NCI-H187 treated with DMSO at 0.1 percent for 48 hours (cell line): ENCODE measurements at regions not wholly inside any gene's neighbourhood (a gene's known extent, or its start where the extent isn't known, plus 50 kb on each side); places are given as distances from the start of the nearest gene placed in this dataset.
A peak's percentile ranks its signal among the peaks of the same experiment; 100 is the strongest.

ENCODE experiments used
- DNase-seq: peaks from one replicate; lab custom pipeline; 2025; lab: John Stamatoyannopoulos, UW

GRCh38 chr5:92504346-92504745 is 1076.7 kb downstream of the NR2F1-AS1 start:
- no peak for DNase-seq

DNA sequence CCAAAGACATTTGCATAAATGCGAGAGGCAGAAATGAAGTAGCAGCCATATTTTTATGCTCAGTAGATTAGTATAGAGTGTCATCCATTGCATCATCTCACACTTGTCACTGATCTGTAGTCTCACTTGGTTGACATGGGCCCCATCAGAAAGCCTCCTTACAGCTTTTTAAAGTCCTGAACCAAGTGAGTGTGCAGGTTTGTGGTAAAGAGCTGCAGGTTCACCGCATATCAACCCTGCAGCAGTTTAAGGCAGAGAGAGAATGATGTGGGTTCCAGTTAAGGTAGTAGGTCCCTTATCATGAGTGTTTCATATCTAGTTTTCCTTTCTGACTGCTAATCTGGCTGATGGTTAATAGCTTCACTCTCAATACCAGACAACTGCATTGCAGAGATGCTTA is 1080.3 kb downstream of the NR2F1-AS1 start:
- DNase-seq, result no peak

- no peak for DNase-seq
Observed at GRCh38 chr5:92496545-92496944, 1084.5 kb downstream of the NR2F1-AS1 start.

GRCh38 chr5:92494508-92494907 is 1086.5 kb downstream of the NR2F1-AS1 start:
- DNase-seq, result no peak

DNA sequence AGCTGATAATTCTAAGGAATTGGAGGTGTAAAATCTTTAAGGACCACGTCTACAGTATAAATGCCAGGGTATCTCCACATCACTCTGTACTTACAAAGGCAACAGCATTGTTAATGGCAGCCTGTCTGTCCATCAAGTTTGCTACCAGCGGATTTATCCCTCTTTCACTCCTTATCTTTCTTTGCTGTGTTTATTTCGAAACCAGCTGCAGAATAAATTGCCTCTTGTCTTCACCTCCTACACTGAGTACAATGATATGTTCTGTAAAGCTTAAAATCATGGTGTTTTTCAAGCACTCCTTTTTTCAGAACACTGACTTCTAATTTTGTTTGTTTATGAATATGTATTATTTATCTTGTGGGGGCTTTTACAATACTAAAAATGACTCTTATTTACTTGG is 1088.1 kb downstream of the NR2F1-AS1 start:
- DNase-seq, result no peak

DNA sequence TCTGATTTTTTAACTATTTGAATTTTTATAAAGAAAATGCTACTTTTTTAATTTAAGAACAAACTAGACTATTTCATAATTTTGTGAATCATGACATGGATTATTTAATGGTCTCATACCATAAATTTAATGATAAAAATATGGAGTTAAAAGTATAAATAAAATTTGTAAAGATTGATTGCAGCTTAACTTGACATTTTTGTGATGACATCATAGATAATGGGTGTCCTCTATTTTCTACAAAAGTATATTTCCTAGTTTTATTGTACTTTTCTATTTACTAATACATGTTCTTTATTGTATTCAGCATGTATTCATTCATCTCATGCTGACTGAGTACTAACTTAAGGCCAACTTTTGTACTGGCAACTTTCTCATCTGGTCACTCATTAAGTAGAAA is 1096.5 kb downstream of the NR2F1-AS1 start:
- no peak for DNase-seq

DNA sequence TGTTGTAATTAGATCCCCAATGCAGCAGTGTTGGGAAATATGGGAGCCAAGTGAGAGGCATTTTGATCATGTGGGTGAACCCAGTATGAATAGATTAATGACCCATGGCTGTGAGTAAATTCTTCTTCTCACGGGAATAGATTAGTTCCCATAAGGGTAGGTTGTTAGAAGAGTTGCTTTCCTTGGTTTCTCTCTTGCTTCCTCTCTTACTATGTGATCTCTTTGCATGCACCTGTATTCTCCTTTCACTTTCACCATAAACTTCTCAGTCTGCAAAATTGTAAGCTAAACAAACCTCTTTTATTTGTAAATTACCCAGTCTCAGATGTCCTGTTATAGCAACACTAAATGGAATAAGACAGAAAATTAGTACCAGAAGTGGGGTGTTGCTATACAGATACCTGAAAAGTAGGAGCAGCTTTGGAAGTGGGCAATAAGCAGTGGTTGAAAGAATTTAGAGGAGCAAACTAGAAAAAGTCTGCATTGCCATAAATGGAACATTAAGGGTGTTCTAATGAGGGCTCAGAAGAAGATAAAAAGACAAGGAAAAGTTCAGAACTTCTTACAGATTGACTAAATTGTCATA is 1090.0 kb upstream of the ARRDC3 start:
- no peak for DNase-seq

- no peak for DNase-seq
Observed at GRCh38 chr5:92471861-92472260, 1088.7 kb upstream of the ARRDC3 start.

DNA sequence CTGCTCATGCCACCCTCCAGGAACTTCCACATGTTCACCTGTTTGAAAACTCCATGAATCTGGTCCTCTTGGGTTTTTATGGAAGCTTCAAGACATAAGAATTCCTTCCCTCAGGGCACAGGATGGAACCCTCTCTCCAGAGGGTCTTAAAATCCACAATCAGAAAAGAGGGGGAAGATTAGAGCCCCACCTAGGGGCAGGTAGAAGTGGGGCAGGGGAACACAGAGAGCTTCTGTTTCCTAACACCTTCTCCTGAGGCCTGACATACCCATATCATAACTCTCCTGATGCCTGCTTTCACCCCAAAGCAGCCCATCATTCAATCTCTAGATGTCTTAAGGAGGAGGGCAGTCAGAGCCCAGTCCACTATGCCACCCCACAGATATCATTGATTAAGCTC is 1087.7 kb upstream of the ARRDC3 start:
- DNase-seq, result no peak

- DNase-seq, result peak; percentile 23
Observed at GRCh38 chr5:92468295-92468694, 1085.2 kb upstream of the ARRDC3 start.

DNA sequence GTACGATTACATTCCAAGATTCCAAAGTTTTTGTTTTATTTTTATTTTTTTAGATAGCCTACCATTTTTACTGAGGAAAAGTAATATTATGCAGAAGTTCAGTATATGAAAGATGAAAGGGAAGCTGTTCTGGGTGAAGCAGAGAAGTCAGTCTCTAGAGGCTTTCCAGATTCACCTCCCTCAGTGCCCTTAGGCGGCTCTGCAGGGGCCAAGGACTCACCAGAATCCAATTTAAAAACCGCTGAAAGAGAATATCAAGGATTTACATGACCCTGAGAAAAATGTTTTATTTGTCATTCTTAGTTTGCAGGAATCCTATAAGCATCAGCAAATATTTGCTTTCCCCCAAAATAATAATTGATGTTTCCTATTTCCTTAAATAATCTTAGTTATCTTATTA is 1084.6 kb upstream of the ARRDC3 start:
- no peak for DNase-seq

GRCh38 chr5:92460505-92460904 is 1077.4 kb upstream of the ARRDC3 start:
- no peak for DNase-seq

DNA sequence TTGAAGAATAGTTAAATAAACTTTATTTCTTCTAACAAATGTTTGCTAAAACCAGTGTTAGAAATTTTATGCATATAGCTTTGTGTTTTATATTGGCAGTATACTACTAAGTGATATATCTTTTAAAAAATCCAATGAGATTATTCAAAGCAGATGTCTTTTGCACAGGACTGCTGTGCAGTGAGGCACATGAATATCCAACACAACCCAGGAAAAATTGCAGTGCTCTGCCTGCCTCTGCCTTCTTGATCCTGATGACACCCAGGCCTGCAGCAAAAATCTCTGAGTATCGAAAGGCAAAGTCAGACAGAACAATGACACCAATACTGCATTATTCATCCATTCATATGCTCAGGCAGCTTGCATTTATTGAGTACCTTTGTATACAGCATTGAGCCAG is 1076.5 kb upstream of the ARRDC3 start:
- DNase-seq, result no peak

DNA sequence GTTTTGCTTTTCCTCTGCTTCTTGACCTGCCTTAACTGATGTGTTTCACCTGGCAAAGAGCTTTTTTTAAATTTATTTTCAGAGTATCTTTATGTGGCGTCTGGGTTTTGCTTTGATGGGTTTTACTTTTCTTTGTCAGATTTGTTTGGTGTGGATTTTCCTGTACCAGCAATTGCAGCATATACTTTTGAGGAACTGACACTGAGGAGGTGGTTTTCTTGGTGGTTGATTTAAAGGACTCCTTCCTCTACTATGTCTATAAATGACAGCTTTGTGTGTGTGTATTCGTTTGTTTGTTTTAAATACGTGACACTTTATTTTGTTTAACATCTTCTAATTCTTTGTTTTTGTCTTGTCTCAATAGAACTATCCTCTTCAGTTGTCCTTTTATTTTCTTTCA is 1071.9 kb upstream of the ARRDC3 start:
- no peak for DNase-seq

DNA sequence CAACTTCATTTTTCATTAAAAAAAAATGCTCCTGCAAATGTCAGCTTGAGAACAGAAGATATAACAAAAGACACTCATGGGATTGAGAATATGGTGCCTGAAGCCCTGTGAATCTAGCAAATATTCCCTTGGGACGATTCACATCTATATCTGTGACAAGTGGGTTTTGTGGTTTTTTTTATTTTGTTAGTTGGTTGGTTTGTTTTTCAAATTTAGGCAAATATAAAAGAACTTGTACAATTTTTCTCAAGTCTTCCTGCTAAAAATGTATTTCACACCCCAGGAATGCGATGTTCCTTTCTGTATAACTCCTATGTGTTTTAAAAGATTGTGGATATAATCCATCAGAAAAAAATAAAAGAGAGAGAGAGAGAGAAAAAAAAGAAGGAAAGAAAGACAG is 1061.8 kb upstream of the ARRDC3 start:
- DNase-seq, result no peak

GRCh38 chr5:92435781-92436180 is 1052.7 kb upstream of the ARRDC3 start:
- no peak for DNase-seq

DNA sequence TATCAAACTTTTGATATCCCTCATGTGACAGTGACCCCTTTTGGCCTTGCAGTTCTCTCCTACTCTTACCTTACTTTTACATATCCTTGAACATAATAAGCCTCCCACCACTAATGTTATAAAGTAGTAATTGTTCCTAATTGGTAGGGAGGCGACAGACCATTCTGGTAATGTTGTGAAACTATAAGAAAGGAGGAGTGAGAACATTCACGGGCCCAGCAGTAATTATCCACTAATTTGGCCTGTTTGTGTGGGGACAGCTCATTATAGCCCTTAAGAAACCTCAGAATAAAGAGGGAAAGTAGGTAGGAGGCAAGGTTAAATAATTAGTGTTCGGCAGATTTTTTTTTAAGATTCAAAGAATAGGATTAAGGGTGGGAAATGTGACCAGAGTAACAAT is 1046.5 kb upstream of the ARRDC3 start:
- DNase-seq, result no peak

GRCh38 chr5:92428415-92428814 is 1045.3 kb upstream of the ARRDC3 start:
- no peak for DNase-seq

GRCh38 chr5:92424785-92425426 is 1041.8 kb upstream of the ARRDC3 start:
- no peak for DNase-seq

DNA sequence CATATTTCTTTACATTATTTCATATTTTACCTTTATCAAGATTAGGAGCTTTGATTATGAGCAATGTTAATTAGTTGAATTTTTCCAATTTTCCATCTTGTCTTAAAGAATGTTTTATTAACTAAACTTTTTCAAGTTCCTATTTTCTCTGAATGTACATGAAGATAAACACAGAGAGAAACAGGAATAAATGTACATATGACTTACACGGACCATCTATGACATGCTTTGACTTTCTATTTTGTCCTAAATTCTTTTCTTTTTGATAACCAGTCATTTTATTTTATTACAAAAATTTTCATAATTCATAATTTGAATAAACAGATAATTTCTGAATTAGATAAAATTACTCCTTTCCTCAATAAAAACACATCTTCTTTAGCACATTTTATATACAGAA is 1038.8 kb upstream of the ARRDC3 start:
- no peak for DNase-seq

DNA sequence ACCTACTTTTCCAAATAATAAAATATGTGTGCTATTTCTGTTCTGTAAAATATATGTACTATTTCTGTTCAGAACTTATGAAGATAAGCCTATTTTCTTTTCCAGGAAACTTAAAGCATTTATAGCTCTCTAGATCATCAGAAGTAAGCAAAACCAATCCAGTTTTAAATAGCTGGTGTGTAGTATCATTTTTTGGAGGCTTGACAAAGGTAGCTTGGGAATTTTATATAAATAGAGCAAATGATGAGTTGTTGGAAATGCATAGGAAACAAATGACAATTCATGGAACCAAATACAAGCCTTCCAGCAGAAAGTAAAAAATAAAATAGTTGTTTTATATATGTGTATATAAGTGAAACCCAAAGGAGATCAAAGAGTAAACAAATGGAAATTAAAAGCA is 1038.1 kb upstream of the ARRDC3 start:
- no peak for DNase-seq

DNA sequence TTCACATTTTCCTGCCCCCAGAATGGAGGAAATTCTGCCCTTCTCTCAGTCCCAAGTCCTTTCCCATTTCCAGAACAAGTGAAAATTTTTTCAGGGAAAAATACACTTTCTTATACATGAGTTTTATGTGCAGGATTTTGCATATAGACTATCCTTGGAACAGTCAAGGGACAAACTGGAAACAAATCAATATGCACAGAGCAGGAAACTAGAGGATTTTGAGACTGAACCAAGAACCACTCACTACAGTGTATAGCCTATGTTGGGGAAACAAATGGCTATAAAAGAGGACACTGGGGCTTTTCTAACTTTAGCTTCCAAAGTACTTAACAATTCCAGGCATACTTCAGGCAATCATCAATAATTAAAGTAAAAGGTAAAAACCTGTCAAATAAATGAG is 1036.1 kb upstream of the ARRDC3 start:
- no peak for DNase-seq

DNA sequence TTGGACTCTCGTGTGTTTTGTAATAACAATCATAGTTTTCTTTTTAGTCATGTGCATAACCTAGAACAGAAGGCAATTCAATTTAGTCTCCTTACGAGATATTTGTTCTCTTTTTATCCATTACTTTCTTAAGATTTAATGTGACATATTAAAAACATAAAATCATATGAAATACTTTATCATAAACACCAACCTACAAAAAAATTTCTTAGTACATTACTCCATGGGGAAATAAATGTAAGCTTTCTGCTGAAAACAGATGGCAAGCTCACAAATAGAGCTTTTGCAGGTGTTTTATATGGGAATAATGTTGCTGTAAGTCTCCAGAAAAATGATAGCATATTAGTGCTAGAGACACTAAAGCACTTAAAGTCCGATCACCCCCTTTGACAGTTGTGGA is 1035.2 kb upstream of the ARRDC3 start:
- no peak for DNase-seq

DNA sequence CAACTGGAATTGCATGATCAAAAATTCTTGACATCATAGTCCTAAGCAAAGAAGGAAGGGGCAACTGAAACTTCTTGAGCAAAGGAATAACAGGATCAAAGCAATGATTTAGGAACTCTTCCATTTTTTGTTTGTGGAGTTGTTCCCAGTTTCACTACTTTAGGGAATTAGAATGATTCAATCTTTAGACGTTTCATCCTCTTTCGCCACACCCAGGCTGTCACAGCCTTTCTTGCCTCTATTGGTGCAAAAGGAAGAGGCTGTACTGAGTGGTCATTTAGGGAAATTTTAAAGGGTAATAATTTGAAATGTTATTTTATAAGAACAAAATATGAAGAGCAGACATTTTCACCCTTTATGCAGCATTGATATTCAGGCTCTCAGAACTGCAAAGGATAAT is 1026.0 kb upstream of the ARRDC3 start:
- DNase-seq, result no peak
